Astrocyte of the spinal cord (primary cell): ENCODE measurements at regions not wholly inside any gene's neighbourhood (a gene's known extent, or its start where the extent isn't known, plus 50 kb on each side); places are given as distances from the start of the nearest gene placed in this dataset.

ENCODE experiments used
- DNase-seq: peaks from one replicate; pipeline ENCODE4 v3.0.0; 2011; ENCODE audit warnings: low read depth, low spot score
- H3K4me3 ChIP-seq: 2 replicates; pipeline ENCODE4 v1.5.1; 2011; ENCODE audit warnings: low read depth, mild to moderate bottlenecking, low read length, moderate library complexity
- in situ Hi-C: cut with HindIII; loops from 2 replicates; pipeline ENCODE4 v1.10.0; 2017; ENCODE audit warnings: low sequenced_read_pairs
- TF ChIP-seq, protein P1 (sequence below): IDR thresholded peaks from 2 replicates; pipeline ENCODE4 v1.5.1; 2012; ENCODE audit warnings: low read depth, mild to moderate bottlenecking, low read length, inconsistent platforms

DNA sequence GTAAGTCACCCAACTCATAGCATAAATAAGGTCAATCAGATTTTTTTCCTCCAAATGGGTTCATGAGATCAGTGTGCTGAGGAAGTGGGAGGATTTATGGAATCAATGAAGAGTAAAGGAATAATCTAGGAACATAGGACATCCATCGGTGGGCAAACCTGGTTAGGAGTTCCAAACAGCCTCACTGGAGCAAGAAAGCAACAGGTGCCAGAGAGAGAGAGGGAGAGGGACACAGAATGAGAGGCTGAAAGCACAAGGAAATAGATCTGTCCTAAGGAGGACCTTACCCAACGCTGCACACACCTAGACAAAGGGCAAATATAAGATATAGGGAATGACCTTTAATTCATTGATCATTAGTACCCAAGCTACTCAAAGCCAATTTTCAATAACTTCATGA is 119.5 kb upstream of the ANKRD1 start:
- DNase-seq: no peak
- in situ Hi-C loops: no loop called here
- TF ChIP-seq, protein P1, sequence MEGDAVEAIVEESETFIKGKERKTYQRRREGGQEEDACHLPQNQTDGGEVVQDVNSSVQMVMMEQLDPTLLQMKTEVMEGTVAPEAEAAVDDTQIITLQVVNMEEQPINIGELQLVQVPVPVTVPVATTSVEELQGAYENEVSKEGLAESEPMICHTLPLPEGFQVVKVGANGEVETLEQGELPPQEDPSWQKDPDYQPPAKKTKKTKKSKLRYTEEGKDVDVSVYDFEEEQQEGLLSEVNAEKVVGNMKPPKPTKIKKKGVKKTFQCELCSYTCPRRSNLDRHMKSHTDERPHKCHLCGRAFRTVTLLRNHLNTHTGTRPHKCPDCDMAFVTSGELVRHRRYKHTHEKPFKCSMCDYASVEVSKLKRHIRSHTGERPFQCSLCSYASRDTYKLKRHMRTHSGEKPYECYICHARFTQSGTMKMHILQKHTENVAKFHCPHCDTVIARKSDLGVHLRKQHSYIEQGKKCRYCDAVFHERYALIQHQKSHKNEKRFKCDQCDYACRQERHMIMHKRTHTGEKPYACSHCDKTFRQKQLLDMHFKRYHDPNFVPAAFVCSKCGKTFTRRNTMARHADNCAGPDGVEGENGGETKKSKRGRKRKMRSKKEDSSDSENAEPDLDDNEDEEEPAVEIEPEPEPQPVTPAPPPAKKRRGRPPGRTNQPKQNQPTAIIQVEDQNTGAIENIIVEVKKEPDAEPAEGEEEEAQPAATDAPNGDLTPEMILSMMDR: no peak
- no peak overlapping the region for H3K4me3 ChIP-seq

- no peak overlapping the region for H3K4me3 ChIP-seq
- DNase-seq: no peak
- in situ Hi-C loops: no loop called here
- TF ChIP-seq, protein P1: no peak
These were observed 121.2 kb upstream of the ANKRD1 start for GRCh38 chr10:91042069-91042468.

GRCh38 chr10:91043173-91043910 is 122.5 kb upstream of the ANKRD1 start:
- DNase-seq: peak; percentile 42
- H3K4me3 ChIP-seq: no peak overlapping the region
- in situ Hi-C loops: no loop called here
- TF ChIP-seq, protein P1: peak; percentile 55

DNA sequence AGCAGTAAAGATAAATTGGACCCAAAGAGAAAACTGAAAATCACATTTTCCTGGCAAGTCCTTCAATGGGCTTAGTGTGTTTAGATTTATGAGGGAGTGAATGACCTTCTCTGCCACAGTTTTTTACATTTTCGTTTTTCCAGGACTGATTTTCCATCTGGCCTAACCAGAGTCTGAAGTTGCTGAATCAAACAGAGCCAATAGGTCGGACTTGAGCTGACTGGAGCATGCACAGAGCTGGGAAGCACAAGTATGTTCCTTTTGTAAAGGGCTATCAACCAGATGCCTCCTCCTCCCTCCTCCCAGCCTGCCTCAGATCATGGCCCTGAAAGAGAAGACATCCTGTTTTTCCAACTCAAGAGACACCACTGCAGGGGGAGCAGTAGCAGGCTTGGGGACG is 126.0 kb upstream of the ANKRD1 start:
- in situ Hi-C loops: no loop called here
- DNase-seq: no peak
- TF ChIP-seq, protein P1: no peak
- no peak overlapping the region for H3K4me3 ChIP-seq

DNA sequence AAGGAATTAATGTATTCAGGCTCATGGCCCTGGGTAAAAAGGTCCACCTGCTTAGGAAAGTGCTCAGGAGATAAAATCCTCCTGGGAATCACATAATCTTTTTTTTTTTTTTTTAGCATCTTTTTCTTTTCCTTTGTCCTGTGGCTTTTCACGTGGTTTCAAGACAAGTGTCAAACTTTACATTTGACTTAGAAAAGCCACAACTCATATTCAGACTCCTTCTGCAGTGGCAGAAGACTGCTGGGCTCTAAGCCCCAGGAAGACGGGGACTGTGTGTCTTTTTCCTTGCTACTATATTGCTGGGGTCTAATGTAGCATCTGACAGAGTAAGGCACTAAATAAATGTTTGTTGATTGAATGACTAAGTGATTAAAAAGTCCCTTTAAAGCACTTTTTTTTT is 127.5 kb upstream of the ANKRD1 start:
- in situ Hi-C loops: no loop called here
- TF ChIP-seq, protein P1: no peak
- DNase-seq: no peak
- H3K4me3 ChIP-seq: no peak overlapping the region

- in situ Hi-C loops: no loop called here
- no peak overlapping the region for H3K4me3 ChIP-seq
- TF ChIP-seq, protein P1: no peak
- no peak for DNase-seq
These were observed 128.6 kb upstream of the ANKRD1 start for GRCh38 chr10:91049296-91049987.
